Panc1 (cell line): ENCODE measurements at regions not wholly inside any gene's neighbourhood (a gene's known extent, or its start where the extent isn't known, plus 50 kb on each side); places are given as distances from the start of the nearest gene placed in this dataset.

Source experiments
- ATAC-seq: fragments of 200-7000 bp; cut with Tn5 transposase; 2 replicates; pipeline ENCODE4 v1.9.1; 2020; ENCODE audit warnings: mild to moderate bottlenecking, moderate library complexity
- BruUV-seq: library from RNA; stranded (reverse); fragments of 400-500 nt; replicated peaks from 2 replicates; lab custom pipeline; 2021; lab: Mats Ljungman, UMichigan
- CTCF ChIA-PET: fragments of 300-600 bp; sonication (Branson Sonifier 250); formaldehyde crosslinking; loops from one replicate; lab custom pipeline; 2022; ENCODE audit warnings: antibody characterized with exemption; lab: Charles Lee
- POLR2A ChIA-PET: fragments of 300-600 bp; sonication (Branson Sonifier 250); formaldehyde crosslinking; loops from one replicate; lab custom pipeline; 2022; ENCODE audit warnings: antibody characterized with exemption; lab: Charles Lee
- DNase-seq: peaks from one replicate; pipeline ENCODE4 v3.0.0-alpha.2; 2010; ENCODE audit warnings: low read depth, low spot score
- H3K27ac ChIP-seq: 2 replicates; pipeline ENCODE4 v1.5.1; 2011; ENCODE audit warnings: mild to moderate bottlenecking, low read length, inconsistent platforms
- H3K27me3 ChIP-seq: fragments of 200-500 bp; sonication (Bioruptor generic); 2 replicates; pipeline ENCODE4 v1.6.0; 2014; ENCODE audit warnings: low read length, inconsistent platforms; ENCODE audit not compliant: control insufficient read depth, insufficient read depth
- H3K36me3 ChIP-seq: fragments of 200-500 bp; sonication (Bioruptor generic); 2 replicates; pipeline ENCODE4 v1.5.1; 2014; ENCODE audit warnings: inconsistent platforms, mild to moderate bottlenecking, low read length, moderate library complexity; ENCODE audit not compliant: control insufficient read depth, insufficient read depth
- H3K4me1 ChIP-seq: 2 replicates; pipeline ENCODE4 v1.5.1; 2011; ENCODE audit warnings: inconsistent platforms, mild to moderate bottlenecking, low read length, moderate library complexity; ENCODE audit not compliant: control insufficient read depth, insufficient read depth
- H3K4me3 ChIP-seq, 2 experiments: 2 replicates each; pipeline ENCODE4 v1.5.1; 2011 to 2012; ENCODE audit warnings: low read depth in 2 of 2, low read length in 2 of 2, mild to moderate bottlenecking in 2 of 2, inconsistent platforms in 1 of 2, moderate library complexity in 1 of 2
- H3K9me3 ChIP-seq: fragments of 200-500 bp; sonication (Bioruptor generic); 2 replicates; pipeline ENCODE4 v1.5.1; 2014; ENCODE audit warnings: low read depth, mild to moderate bottlenecking, inconsistent platforms, low read length, moderate library complexity; ENCODE audit not compliant: control insufficient read depth, insufficient read depth
- CTCF ChIP-seq: fragments of 450-650 bp; IDR thresholded peaks from 2 replicates; pipeline ENCODE4 v1.5.1; 2017; ENCODE audit warnings: mild to moderate bottlenecking
- POLR2AphosphoS5 ChIP-seq: IDR thresholded peaks from 2 replicates; pipeline ENCODE4 v1.6.1; 2012; ENCODE audit warnings: mild to moderate bottlenecking, low read depth, low read length, moderate library complexity
- REST ChIP-seq, 2 experiments: IDR thresholded peaks; 2 replicates each; pipeline ENCODE4 v1.6.1; 2011 to 2012; ENCODE audit warnings: low read depth in 2 of 2, control low read depth in 1 of 2, low read length in 1 of 2, mild to moderate bottlenecking in 1 of 2, moderate library complexity in 1 of 2; ENCODE audit not compliant: insufficient read depth in 1 of 2
- SIN3A ChIP-seq: IDR thresholded peaks from 2 replicates; pipeline ENCODE4 v1.6.1; 2012; ENCODE audit warnings: low read depth, mild to moderate bottlenecking, low read length, moderate library complexity, borderline replicate concordance; ENCODE audit not compliant: insufficient read depth
- TCF7L2 ChIP-seq: IDR thresholded peaks from 2 replicates; pipeline ENCODE4 v1.6.1; 2011; ENCODE audit warnings: mild to moderate bottlenecking, low read depth, low read length, inconsistent platforms
- in situ Hi-C: cut with HindIII; loops from 2 replicates; pipeline ENCODE4 v1.10.0; 2016; ENCODE audit warnings: low sequenced_read_pairs, low pct_unique_long_range_greater_than_20kb
- intact Hi-C: fragments of 100-400 bp; cut with micrococcal nuclease; formaldehyde crosslinking; loops from one replicate; pipeline ENCODE4 v1.10.0; 2022; ENCODE audit not compliant: unreplicated experiment

- DNase-seq (no peak), ATAC-seq (no peak)
- H3K27ac ChIP-seq, result no peak overlapping the region
- BruUV-seq, result no TSS peak
- ChIA-PET CTCF (no interaction called here), POLR2A (no interaction called here)
- intact Hi-C loops, result no loop called here
- no peaks in the 10 kb centered on the region for H3K9me3 ChIP-seq
- TF ChIP-seq TCF7L2 (no peak), REST (IDR thresholded peaks at IDR 0.05; ENCODE audit: insufficient read depth in 1 of 2, low read depth in 2 of 2, low read length in 1 of 2) (no peak), CTCF (no peak), POLR2AphosphoS5 (no peak), SIN3A (no peak)
- in situ Hi-C loops, result no loop called here
- H3K27me3 ChIP-seq, result no peaks in the 10 kb centered on the region
- H3K4me3 ChIP-seq, result no peak overlapping the region
- H3K4me1 ChIP-seq, result no peaks in the 10 kb centered on the region
- no peaks in the 10 kb centered on the region for H3K36me3 ChIP-seq
Measured at GRCh38 chrX:7730071-7730470, 112.9 kb upstream of the VCX start.

- Histone ChIP-seq H3K9me3 (no peaks in the 10 kb centered on the region), H3K4me3 (no peak overlapping the region), H3K27ac (no peak overlapping the region), H3K4me1 (no peaks in the 10 kb centered on the region), H3K27me3 (no peaks in the 10 kb centered on the region), H3K36me3 (no peaks in the 10 kb centered on the region)
- CTCF ChIA-PET, result no interaction called here
- no TSS peak for BruUV-seq
- intact Hi-C loops, result no loop called here
- in situ Hi-C loops, result no loop called here
- POLR2A ChIA-PET, result no interaction called here
- no peak for DNase-seq
- ATAC-seq, result no peak
- TF ChIP-seq POLR2AphosphoS5 (no peak), REST (IDR thresholded peaks at IDR 0.05; ENCODE audit: insufficient read depth in 1 of 2, low read depth in 2 of 2, low read length in 1 of 2) (no peak), CTCF (no peak)
Measured at GRCh38 chrX:7720519-7720918, 122.5 kb upstream of the VCX start.
